HL-60 (cell line): ENCODE measurements at regions not wholly inside any gene's neighbourhood (a gene's known extent, or its start where the extent isn't known, plus 50 kb on each side); places are given as distances from the start of the nearest gene placed in this dataset.

ENCODE experiments used
- DNase-seq, 2 experiments: peaks; one replicate each; pipeline ENCODE4 v3.0.0-alpha.2; 2010 to 2020; ENCODE audit warnings: low read depth in 1 of 2, low spot score in 1 of 2
- H3K27ac ChIP-seq: fragments of 250-450 bp; sonication (Bioruptor Pico); replicated peaks from 2 replicates; pipeline ENCODE4 v1.5.1; 2020; ENCODE audit warnings: mild to moderate bottlenecking, moderate library complexity
- H3K27me3 ChIP-seq: fragments of 250-450 bp; sonication (Bioruptor Pico); 2 replicates; pipeline ENCODE4 v1.5.1; 2021; ENCODE audit warnings: mild to moderate bottlenecking, moderate library complexity; ENCODE audit not compliant: insufficient read depth, poor library complexity, severe bottlenecking
- H3K4me3 ChIP-seq: replicated peaks from 2 replicates; pipeline ENCODE4 v1.5.1; 2011; ENCODE audit warnings: mild to moderate bottlenecking, control low read depth, low read length; ENCODE audit not compliant: insufficient read depth
- GABPA ChIP-seq: IDR thresholded peaks from 2 replicates; pipeline ENCODE4 v1.6.1; 2012; ENCODE audit warnings: low read depth
- POLR2AphosphoS5 ChIP-seq: IDR thresholded peaks from 2 replicates; pipeline ENCODE4 v1.6.1; 2012; ENCODE audit warnings: low read depth
- SPI1 ChIP-seq: IDR thresholded peaks from 2 replicates; pipeline ENCODE4 v1.6.1; 2012; ENCODE audit warnings: low read depth, mild to moderate bottlenecking, borderline replicate concordance
- TF ChIP-seq, protein P1 (sequence below): IDR thresholded peaks from one replicate; pipeline ENCODE4 v1.5.1; 2011; ENCODE audit warnings: low read length, control low read depth, inconsistent platforms; ENCODE audit not compliant: insufficient read depth
- TF ChIP-seq, protein P2 (sequence below): IDR thresholded peaks from 2 replicates; pipeline ENCODE4 v1.6.1; 2012; ENCODE audit warnings: low read depth; ENCODE audit not compliant: insufficient replicate concordance

DNA sequence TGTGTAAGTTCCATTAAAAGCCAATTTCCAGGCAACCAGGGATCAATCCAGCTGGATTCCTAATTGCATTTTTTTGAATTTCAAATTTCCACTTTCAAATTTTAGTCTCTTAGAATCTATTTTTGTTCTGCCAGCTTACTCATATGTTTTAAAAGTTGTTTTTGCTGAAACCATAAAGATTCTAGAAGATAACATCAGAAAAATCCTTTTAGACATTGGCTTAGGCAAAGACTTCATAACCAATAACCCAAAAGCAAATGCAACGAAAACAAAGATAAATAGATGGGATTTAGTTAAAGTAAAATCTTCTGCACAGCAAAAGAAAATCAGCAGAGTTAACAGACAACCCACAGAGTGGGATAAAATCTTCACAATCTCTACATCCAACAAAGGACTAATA is 253.3 kb downstream of the AEBP2 start:
- H3K4me3 ChIP-seq, result no peak overlapping the region
- H3K27ac ChIP-seq, result no peak overlapping the region
- DNase-seq, result no peak
- H3K27me3 ChIP-seq, result no peaks in the 10 kb centered on the region
- TF ChIP-seq, protein P1, sequence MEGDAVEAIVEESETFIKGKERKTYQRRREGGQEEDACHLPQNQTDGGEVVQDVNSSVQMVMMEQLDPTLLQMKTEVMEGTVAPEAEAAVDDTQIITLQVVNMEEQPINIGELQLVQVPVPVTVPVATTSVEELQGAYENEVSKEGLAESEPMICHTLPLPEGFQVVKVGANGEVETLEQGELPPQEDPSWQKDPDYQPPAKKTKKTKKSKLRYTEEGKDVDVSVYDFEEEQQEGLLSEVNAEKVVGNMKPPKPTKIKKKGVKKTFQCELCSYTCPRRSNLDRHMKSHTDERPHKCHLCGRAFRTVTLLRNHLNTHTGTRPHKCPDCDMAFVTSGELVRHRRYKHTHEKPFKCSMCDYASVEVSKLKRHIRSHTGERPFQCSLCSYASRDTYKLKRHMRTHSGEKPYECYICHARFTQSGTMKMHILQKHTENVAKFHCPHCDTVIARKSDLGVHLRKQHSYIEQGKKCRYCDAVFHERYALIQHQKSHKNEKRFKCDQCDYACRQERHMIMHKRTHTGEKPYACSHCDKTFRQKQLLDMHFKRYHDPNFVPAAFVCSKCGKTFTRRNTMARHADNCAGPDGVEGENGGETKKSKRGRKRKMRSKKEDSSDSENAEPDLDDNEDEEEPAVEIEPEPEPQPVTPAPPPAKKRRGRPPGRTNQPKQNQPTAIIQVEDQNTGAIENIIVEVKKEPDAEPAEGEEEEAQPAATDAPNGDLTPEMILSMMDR, result no peak
- TF ChIP-seq SPI1, result no peak
- TF ChIP-seq GABPA, result no peak
- TF ChIP-seq POLR2AphosphoS5, result no peak
- TF ChIP-seq, protein P2, sequence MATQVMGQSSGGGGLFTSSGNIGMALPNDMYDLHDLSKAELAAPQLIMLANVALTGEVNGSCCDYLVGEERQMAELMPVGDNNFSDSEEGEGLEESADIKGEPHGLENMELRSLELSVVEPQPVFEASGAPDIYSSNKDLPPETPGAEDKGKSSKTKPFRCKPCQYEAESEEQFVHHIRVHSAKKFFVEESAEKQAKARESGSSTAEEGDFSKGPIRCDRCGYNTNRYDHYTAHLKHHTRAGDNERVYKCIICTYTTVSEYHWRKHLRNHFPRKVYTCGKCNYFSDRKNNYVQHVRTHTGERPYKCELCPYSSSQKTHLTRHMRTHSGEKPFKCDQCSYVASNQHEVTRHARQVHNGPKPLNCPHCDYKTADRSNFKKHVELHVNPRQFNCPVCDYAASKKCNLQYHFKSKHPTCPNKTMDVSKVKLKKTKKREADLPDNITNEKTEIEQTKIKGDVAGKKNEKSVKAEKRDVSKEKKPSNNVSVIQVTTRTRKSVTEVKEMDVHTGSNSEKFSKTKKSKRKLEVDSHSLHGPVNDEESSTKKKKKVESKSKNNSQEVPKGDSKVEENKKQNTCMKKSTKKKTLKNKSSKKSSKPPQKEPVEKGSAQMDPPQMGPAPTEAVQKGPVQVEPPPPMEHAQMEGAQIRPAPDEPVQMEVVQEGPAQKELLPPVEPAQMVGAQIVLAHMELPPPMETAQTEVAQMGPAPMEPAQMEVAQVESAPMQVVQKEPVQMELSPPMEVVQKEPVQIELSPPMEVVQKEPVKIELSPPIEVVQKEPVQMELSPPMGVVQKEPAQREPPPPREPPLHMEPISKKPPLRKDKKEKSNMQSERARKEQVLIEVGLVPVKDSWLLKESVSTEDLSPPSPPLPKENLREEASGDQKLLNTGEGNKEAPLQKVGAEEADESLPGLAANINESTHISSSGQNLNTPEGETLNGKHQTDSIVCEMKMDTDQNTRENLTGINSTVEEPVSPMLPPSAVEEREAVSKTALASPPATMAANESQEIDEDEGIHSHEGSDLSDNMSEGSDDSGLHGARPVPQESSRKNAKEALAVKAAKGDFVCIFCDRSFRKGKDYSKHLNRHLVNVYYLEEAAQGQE, result no peak

DNA sequence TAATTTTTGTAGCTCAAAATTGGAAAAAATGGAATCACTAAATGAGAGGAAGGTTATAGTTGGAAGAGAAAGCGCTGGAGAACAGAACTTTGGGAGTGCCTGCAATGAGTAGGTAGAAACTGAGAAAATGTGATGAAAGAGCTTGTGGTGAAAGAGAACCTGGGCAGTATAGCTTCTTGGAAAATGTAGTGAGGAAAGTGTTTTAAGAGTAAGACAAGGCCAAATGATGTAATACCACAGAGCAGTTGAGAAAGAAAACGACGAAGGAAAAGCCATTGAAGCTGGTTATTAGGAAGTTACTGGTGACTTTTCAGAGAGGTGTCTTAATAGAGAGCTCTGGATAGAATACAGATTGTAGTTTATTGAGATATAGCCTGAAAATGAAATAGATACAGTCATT is 255.3 kb downstream of the AEBP2 start:
- DNase-seq, result peak; percentile 77 to 82
- Histone ChIP-seq H3K27ac (peak overlapping the region; percentile 45), H3K4me3 (no peak overlapping the region), H3K27me3 (no peaks in the 10 kb centered on the region)
- TF ChIP-seq, protein P1, result no peak
- TF ChIP-seq POLR2AphosphoS5 (no peak), SPI1 (no peak), GABPA (no peak)
- TF ChIP-seq, protein P2, result no peak

DNA sequence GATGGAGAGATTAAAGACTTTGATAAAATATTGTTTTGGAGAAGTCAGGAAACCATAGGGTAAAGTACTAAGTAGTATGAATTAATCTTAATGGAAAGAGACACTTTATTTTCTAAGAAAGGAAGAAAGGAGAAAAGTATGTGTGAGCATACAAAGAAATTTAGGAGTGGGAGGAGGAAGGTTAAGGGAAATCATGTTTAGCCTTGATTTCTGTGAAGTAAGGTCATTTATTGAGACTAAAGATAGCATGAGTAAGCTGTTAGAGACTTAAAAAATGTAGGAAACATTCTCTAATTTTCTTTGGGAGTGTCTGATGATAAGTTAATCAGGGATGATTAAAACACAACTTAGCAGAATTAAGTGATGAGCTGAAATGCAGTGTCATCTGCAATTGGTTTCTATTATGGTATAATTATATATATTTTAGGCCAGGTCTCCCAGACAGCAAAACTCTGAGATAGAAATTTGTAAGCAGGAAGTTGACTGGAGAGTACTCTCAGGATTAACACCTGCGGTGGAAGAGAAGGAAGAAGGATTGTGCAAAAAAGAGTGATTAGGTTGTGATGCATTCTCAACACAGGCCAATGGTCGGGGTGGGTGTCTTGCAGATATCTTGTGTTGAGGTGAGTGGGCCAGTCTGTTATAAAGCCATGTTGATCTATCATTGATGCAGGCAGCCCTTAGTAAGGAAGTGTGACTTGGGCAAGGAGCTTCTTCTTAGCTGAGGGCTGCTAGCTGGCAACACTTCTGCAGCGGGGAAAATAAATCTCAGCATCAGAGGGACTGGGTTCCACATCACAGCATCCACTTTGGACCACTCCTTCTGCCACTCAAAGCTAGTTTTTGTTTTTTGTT is 256.2 kb downstream of the AEBP2 start:
- peak in 1 of 2 experiments; percentile 2 for DNase-seq
- Histone ChIP-seq H3K27ac (peak overlapping the region; percentile 45), H3K4me3 (no peak overlapping the region)

More for the DNA sequence above, 256.2 kb downstream of the AEBP2 start:
- H3K27me3 ChIP-seq, result no peaks in the 10 kb centered on the region
- TF ChIP-seq, protein P1, result no peak
- no peak for TF ChIP-seq SPI1
- TF ChIP-seq GABPA, result no peak
